ENCODE measurements at regions not wholly inside any gene's neighbourhood (a gene's known extent, or its start where the extent isn't known, plus 50 kb on each side); places are given as distances from the start of the nearest gene placed in this dataset.

DNA sequence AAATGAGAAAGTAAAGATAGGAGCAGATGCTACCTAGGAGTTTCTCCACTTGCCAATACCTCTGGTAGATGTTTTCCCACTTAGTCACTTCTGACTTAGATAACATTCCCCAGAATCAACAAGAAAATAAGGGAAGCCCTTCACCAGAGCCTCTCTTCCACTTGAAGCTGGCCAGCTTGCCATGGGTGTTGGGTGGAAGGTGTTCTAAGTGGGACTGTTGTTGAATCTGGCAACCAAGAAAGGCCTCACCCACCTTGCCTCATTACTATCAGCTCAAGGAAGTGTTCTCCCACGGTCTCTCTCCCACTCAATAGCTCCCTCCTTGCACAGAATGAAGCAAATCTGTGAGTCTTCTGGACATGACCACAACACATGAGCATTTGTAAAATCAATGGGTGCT lies 100.4 kb upstream of the REG3A start:
- TF ChIP-seq, protein P1, sequence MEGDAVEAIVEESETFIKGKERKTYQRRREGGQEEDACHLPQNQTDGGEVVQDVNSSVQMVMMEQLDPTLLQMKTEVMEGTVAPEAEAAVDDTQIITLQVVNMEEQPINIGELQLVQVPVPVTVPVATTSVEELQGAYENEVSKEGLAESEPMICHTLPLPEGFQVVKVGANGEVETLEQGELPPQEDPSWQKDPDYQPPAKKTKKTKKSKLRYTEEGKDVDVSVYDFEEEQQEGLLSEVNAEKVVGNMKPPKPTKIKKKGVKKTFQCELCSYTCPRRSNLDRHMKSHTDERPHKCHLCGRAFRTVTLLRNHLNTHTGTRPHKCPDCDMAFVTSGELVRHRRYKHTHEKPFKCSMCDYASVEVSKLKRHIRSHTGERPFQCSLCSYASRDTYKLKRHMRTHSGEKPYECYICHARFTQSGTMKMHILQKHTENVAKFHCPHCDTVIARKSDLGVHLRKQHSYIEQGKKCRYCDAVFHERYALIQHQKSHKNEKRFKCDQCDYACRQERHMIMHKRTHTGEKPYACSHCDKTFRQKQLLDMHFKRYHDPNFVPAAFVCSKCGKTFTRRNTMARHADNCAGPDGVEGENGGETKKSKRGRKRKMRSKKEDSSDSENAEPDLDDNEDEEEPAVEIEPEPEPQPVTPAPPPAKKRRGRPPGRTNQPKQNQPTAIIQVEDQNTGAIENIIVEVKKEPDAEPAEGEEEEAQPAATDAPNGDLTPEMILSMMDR (IDR thresholded peaks at IDR 0.05): no peak
- TF ChIP-seq POLR2AphosphoS5 (IDR thresholded peaks at IDR 0.05): no peak
